ENCODE measurements at regions not wholly inside any gene's neighbourhood (a gene's known extent, or its start where the extent isn't known, plus 50 kb on each side); places are given as distances from the start of the nearest gene placed in this dataset.

DNA sequence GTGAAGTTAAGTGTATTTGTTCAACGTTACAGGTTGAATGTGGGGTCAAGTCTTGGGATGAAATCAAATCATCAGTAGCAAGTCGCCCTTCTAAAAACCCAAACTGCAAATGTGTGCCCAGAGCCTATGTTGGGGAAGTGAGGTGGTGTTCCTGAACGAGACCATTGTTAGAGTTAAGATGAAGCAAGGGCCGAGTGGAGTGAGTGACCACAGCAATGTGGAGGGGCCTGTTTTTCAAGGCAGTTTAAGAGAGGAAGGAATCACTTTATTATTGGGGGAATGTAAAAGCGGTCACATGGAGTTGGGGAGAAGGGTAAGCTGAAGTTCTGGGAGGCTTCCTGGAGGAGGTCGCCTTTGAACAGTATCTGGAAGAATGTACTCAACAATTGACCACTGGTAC lies 68.5 kb downstream of the MYCN start:
- DNase-seq: no peak

DNA sequence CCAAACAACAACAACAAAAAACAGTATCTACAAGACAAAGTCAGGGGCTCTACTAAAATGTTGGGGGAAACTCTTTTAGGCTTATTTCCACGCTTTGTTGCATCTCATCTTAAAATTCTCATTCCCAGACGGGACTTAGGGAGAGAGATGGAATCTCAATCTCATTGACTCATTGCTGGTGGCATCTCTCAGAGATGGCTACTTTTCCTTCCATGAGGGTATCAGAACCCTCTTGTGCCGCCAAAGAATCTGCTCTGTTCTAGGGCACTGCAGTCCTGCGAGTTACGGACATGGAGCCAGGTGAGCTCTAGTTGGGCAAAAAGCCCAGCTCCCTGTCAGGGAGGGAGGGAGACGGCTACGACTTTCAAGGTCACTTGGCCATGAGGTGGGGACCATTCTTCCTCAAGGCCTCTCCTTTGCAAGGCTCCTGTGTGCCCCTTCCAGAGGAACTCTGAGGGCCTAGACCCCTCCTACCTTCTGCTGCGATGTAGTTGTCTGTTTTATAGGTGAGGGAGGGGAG lies 68.0 kb downstream of the MYCN start:
- DNase-seq: no peak

GRCh38 chr2:16007167-16007934 lies 67.0 kb downstream of the MYCN start:
- no peak for DNase-seq

DNA sequence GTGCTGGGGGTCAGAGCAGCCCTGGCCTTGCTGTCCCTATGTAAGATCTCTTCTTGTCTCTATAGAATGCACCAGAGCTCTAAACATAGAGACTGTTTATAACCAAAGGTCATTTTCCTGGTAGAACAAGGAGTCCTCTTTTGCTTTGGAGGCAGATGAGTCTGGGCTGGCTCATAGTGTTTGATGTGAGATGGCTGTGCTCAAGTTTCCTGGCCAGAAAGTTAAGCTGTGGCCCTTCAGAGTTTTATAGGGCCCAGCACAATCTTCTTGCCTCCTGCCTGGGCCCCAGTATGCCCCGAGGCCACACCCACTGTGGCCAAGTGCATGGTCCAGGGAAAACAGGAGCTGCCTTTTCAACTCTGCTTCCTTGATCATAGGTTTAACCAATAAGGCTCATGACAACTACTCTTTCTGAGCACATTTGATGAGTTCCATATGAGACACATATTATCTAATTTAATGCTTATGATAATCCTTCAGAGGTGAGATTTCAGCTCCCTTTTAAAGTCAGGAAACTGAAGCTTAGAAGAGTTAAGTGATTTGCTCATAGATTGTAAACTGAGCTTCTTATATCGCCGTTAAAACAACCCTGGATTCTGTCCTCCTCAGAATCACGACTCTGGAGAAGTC lies 66.3 kb downstream of the MYCN start:
- DNase-seq: no peak

- peak; percentile 44 for DNase-seq
Measured at GRCh38 chr2:16005816-16006536, 65.6 kb downstream of the MYCN start.

GRCh38 chr2:16005389-16005788 lies 65.0 kb downstream of the MYCN start:
- no peak for DNase-seq

GRCh38 chr2:16003809-16004208 lies 63.5 kb downstream of the MYCN start:
- DNase-seq: no peak

- DNase-seq: no peak
Measured at GRCh38 chr2:16003152-16003551, 62.8 kb downstream of the MYCN start.

- no peak for DNase-seq
Measured at GRCh38 chr2:16002575-16002974, 62.2 kb downstream of the MYCN start.

DNA sequence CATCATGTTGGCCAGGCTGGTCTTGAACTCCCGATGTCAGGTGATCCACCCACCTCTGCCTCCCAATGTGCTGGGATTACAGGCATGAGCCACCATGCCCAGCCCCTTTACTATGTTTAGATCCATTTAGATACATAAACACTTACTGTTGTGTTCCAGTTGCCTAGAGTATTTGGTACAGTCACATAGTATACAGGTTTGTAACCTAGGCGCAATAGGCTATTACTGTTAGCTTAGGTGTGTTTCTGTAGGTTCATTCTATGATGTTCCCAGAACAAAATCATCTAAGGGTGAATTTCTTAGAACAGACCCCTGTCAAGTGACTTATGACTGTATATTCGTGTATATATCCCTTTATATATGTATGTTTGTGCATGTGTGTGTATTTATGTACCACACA lies 61.8 kb downstream of the MYCN start:
- DNase-seq: no peak

DNA sequence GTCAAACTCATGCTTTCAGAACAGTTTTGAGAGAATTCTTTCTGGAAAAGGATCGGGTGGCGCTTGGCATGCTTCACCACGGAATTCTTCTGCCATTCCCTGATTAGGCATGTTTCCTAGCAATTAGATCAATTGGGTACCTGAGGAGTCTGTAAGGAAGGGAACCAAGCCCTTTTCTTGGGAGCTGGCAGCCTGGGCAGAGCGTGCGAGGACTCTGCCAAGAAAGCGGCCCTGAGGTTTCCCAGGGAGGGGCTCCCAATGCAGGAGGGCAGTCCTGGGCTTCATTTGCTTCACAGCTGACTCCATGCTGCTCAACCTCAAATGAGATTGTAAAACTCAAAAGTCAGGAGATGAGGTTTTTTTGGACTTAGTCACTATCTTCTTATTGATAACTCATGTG lies 60.3 kb downstream of the MYCN start:
- no peak for DNase-seq

DNA sequence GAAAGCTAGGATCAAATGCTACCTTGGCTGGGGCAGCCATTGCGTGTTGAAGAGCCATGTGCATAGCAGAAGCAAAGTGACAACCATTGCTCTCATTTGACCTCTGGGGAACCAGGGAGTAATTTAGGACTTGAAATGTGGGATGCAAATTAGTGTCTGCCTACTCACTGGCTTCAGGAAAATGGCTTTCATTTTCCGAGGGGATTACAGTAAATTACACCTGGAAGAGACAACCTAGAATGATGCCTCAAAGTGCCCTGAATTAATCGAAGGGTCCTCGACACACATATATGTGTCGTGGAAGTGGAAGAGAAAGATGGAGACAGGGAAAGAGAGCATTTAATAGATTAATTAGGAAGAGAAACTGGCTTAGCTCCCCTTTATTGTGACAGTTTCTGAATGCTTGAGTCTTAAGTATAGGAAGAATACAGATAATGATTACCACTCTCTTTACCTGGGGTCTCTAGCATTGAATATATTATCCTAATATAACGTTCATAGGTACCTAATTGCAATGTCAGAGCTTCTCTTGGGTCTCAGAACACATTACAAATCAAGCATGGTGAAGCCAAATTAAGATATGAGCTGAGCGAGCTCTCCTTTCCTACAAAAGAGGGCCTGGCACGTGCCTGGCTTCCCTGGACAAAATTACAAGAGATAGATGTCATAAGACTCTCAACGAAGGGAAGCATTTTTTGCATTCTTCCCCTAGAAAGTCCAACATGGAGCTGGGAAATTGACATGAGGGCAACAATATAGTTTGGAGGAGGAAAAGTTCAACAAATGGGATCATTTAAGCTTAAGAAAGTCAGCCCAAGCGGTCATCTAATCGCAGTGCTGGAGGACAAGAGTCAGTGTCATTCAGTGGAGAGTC lies 59.5 kb downstream of the MYCN start:
- DNase-seq: no peak

DNA sequence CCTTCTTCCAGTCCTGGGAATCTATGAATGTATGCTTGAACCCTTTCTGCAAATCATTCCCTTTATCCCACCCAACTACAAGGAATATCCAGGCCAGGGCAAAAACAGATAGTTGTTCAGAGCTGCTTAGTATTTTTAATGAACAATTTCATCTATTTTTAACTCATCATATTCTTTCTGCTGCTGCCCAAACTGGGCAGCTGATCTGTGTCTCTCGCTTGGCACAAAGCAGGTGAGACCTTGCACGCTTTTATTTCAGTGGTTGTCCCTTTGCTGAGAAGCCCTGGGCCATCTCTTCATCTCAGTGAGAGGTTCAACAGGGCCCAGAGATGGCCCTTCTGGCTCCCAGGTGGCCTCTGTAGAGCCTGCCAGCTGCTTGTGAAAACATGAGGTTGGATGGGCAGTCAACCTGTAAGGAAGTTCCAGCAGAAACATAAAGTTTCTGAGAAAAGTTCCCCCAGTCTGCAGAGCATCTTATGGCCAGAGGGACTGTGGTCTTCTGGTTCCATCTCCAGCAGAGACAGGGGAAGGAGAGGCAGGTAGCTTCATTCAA lies 57.5 kb downstream of the MYCN start:
- no peak for DNase-seq

- DNase-seq: no peak
Measured at GRCh38 chr2:15996536-15997423, 56.4 kb downstream of the MYCN start.
